ENCODE measurements at regions not wholly inside any gene's neighbourhood (a gene's known extent, or its start where the extent isn't known, plus 50 kb on each side); places are given as distances from the start of the nearest gene placed in this dataset.

- no peaks in the 10 kb centered on the region; the same call in 1 of the 2 replicates for H3K27me3 Mint-ChIP-seq (ENCODE audit: low read depth)
- H3K9me3 Mint-ChIP-seq = peaks cover 3% of the 10 kb centered on the region; the same call in 1 of the 2 replicates
- H3K27ac Mint-ChIP-seq = no peak overlapping the region
- ChIA-PET CTCF (interaction anchor here (0.5 kb wide), 1 partner anchor 201 kb away, joined by 3 read pairs; no protein-coding TSS in a partner anchor), POLR2A (interaction anchor here (0.7 kb wide), 1 partner anchor 24 kb away, joined by 3 read pairs; no protein-coding TSS in a partner anchor)
- H3K4me3 Mint-ChIP-seq = no peak overlapping the region
- H3K4me1 Mint-ChIP-seq = no peaks in the 10 kb centered on the region
- TF ChIP-seq, protein P1, sequence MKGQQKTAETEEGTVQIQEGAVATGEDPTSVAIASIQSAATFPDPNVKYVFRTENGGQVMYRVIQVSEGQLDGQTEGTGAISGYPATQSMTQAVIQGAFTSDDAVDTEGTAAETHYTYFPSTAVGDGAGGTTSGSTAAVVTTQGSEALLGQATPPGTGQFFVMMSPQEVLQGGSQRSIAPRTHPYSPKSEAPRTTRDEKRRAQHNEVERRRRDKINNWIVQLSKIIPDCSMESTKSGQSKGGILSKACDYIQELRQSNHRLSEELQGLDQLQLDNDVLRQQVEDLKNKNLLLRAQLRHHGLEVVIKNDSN (CRISPR knock-in tag; IDR thresholded peaks at IDR 0.05) = no peak
- TF ChIP-seq FOXJ3 (CRISPR knock-in tag; IDR thresholded peaks at IDR 0.05; ENCODE audit: borderline replicate concordance) (no peak), ELF4 (CRISPR knock-in tag; IDR thresholded peaks at IDR 0.05; ENCODE audit: low read depth) (no peak), ATF2 (CRISPR knock-in tag; IDR thresholded peaks at IDR 0.05; ENCODE audit: borderline replicate concordance, low read depth) (no peak), CBFB (CRISPR knock-in tag; IDR thresholded peaks at IDR 0.05; ENCODE audit: low read depth) (no peak), GTF2I (CRISPR knock-in tag; conservative IDR thresholded peaks at IDR 0.05) (no peak), ATF6 (CRISPR knock-in tag; IDR thresholded peaks at IDR 0.05) (no peak), NFE2L1 (CRISPR knock-in tag; IDR thresholded peaks at IDR 0.05) (no peak), TP53 (CRISPR knock-in tag; IDR thresholded peaks at IDR 0.05) (no peak), ZNF263 (CRISPR knock-in tag; IDR thresholded peaks at IDR 0.05; ENCODE audit: low read depth) (no peak)
- H3K36me3 Mint-ChIP-seq = no peaks in the 10 kb centered on the region
- no peak for ATAC-seq
- no peak for DNase-seq (ENCODE audit: low spot score)
These were observed 1127.9 kb downstream of the VRK1 start for GRCh38 chr14:97924922-97925613.

DNA sequence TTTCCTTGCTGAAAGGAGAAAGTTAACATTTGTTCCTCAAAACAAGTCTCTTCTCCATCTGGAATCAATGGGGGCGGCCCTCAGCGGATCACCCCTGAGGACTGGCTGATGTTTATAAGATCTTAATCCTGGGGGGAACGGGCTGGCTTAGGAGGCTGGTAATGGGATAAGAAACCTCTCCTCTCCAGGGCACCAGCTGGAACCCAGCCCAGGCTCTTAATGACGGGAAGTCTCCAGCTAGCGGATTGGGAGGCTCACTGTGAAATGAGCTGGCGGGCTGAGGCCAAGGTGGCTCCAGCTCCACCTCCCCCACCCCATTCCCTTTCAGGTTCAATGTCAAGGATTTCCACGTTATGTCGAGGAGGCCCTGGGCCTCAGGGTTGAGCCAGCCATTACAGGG, 1133.0 kb downstream of the VRK1 start:
- no peak for ATAC-seq
- Mint-ChIP-seq H3K27me3 (ENCODE audit: low read depth) (no peaks in the 10 kb centered on the region), H3K4me3 (no peak overlapping the region), H3K36me3 (no peaks in the 10 kb centered on the region), H3K27ac (no peak overlapping the region), H3K9me3 (peaks cover 11% of the 10 kb centered on the region), H3K4me1 (no peaks in the 10 kb centered on the region)
- no peak for DNase-seq (ENCODE audit: low spot score)
- ChIA-PET CTCF (no interaction called here), POLR2A (no interaction called here)
- TF ChIP-seq FOXP4 (CRISPR knock-in tag; IDR thresholded peaks at IDR 0.05) (no peak), NR2C2 (CRISPR knock-in tag; IDR thresholded peaks at IDR 0.05) (no peak), SMAD4 (CRISPR knock-in tag; IDR thresholded peaks at IDR 0.05) (no peak), SOX15 (CRISPR knock-in tag; IDR thresholded peaks at IDR 0.05) (no peak), OVOL2 (CRISPR knock-in tag; IDR thresholded peaks at IDR 0.05; ENCODE audit: borderline replicate concordance) (no peak), IRF2 (CRISPR knock-in tag; IDR thresholded peaks at IDR 0.05; ENCODE audit: borderline replicate concordance, low read depth) (no peak), TEAD4 (CRISPR knock-in tag; IDR thresholded peaks at IDR 0.05) (no peak), ATF1 (CRISPR knock-in tag; IDR thresholded peaks at IDR 0.05) (no peak), ZNF232 (CRISPR knock-in tag; IDR thresholded peaks at IDR 0.05) (no peak), EMX1 (CRISPR knock-in tag; IDR thresholded peaks at IDR 0.05) (no peak), SP1 (CRISPR knock-in tag; conservative IDR thresholded peaks at IDR 0.05) (no peak), JUN (CRISPR knock-in tag; IDR thresholded peaks at IDR 0.05) (no peak), NFE2L1 (CRISPR knock-in tag; IDR thresholded peaks at IDR 0.05) (no peak), ZNF263 (CRISPR knock-in tag; IDR thresholded peaks at IDR 0.05; ENCODE audit: low read depth) (no peak), ZNF671 (CRISPR knock-in tag; IDR thresholded peaks at IDR 0.05) (no peak), HMGXB4 (CRISPR knock-in tag; IDR thresholded peaks at IDR 0.05) (no peak), ZBTB43 (CRISPR knock-in tag; IDR thresholded peaks at IDR 0.05) (no peak)
- TF ChIP-seq, protein P2, sequence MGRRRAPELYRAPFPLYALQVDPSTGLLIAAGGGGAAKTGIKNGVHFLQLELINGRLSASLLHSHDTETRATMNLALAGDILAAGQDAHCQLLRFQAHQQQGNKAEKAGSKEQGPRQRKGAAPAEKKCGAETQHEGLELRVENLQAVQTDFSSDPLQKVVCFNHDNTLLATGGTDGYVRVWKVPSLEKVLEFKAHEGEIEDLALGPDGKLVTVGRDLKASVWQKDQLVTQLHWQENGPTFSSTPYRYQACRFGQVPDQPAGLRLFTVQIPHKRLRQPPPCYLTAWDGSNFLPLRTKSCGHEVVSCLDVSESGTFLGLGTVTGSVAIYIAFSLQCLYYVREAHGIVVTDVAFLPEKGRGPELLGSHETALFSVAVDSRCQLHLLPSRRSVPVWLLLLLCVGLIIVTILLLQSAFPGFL (CRISPR knock-in tag; IDR thresholded peaks at IDR 0.05; ENCODE audit: borderline replicate concordance) = no peak

Measured in WTC11 (cell line).